Body of pancreas (tissue), 4 donors: ENCODE measurements at regions not wholly inside any gene's neighbourhood (a gene's known extent, or its start where the extent isn't known, plus 50 kb on each side); places are given as distances from the start of the nearest gene placed in this dataset.
"Not testable (repeated sequence)": the region's sequence is repeated elsewhere in the genome, so short reads cannot be mapped to it uniquely, and the experiment has no call there.

Experiments
- ATAC-seq: fragments of 150-250 bp; one replicate; pipeline ENCODE4 v1.9.1; 2016
- DNase-seq, 4 donors: peaks; one replicate each; pipeline ENCODE4 v3.0.0-alpha.2; 2019
- H3K27ac ChIP-seq, 4 donors: fragments of 200-600 bp; sonication (generic); 1 replicate in 3 of 4; 2 replicates in 1 of 4; pipeline versions ENCODE4 v1.5.1 to v1.6.1; 2016 to 2019; ENCODE audit warnings: mild to moderate bottlenecking in 1 of 4, mixed read lengths in 1 of 4, moderate library complexity in 1 of 4
- H3K27me3 ChIP-seq, 2 donors: fragments of 200-600 bp; sonication (generic); one replicate each; pipeline ENCODE4 v1.6.0; 2016; ENCODE audit warnings: mild to moderate bottlenecking in 1 of 2
- H3K36me3 ChIP-seq, 2 donors: fragments of 200-600 bp; sonication (generic); replicated peaks in 1 of 2; 2 replicates each; pipeline ENCODE4 v1.5.1; 2016; ENCODE audit warnings: low read depth in 2 of 2; ENCODE audit not compliant: insufficient read depth in 1 of 2
- H3K4me1 ChIP-seq: fragments of 200-600 bp; sonication (generic); one replicate; pipeline ENCODE4 v1.6.0; 2016
- H3K4me3 ChIP-seq, 2 donors: fragments of 200-600 bp; sonication (generic); 1 replicate in 1 of 2; 2 replicates in 1 of 2; pipeline ENCODE4 v1.5.1; 2016 to 2019
- H3K9me3 ChIP-seq, 3 donors: fragments of 200-600 bp; sonication (generic); 1 replicate in 2 of 3; 2 replicates in 1 of 3; pipeline ENCODE4 v1.5.1; 2016
- CTCF ChIP-seq, 7 experiments: fragments of 450-650 bp in 4 of 7; fragments of 200-600 bp in 3 of 7; sonication (generic) in 3 of 7; IDR thresholded peaks; one replicate each; pipeline ENCODE4 v1.5.1; 2016 to 2019; ENCODE audit warnings: antibody characterized with exemption in 7 of 7
- POLR2A ChIP-seq, 3 donors: fragments of 450-650 bp; IDR thresholded peaks; one replicate each; pipeline ENCODE4 v1.6.1; 2016; ENCODE audit warnings: antibody characterized with exemption in 3 of 3, mild to moderate bottlenecking in 2 of 3
- WGBS, 2 donors: methylation state at CpG; one replicate each; pipeline ENCODE4 v1.1.5; 2017; 5-methylcytosine and 5-hydroxymethylcytosine counted together
- intact Hi-C: fragments of 100-400 bp; cut with DNase I; formaldehyde crosslinking; loops from one replicate; pipeline ENCODE4 v1.15.1; 2023

GRCh38 chr16:26500326-26500725, 566.4 kb upstream of the C16orf82 start:
- intact Hi-C loops = no loop called here
- ATAC-seq = no peak
- no peaks in the 10 kb centered on the region for H3K27me3 ChIP-seq
- no peak for TF ChIP-seq POLR2A (IDR thresholded peaks at IDR 0.05)
- no peak for TF ChIP-seq CTCF (IDR thresholded peaks at IDR 0.05)
- no peak overlapping the region for H3K27ac ChIP-seq
- H3K36me3 ChIP-seq = no peaks in the 10 kb centered on the region
- H3K9me3 ChIP-seq = no peaks in the 10 kb centered on the region
- H3K4me3 ChIP-seq = no peak overlapping the region
- no peaks in the 10 kb centered on the region for H3K4me1 ChIP-seq
- 76 to 86% methylated on average over 6 of the region's 6 CpGs for WGBS, 2 donors
- DNase-seq = no peak

GRCh38 chr16:26505496-26505895, 561.2 kb upstream of the C16orf82 start:
- H3K4me1 ChIP-seq = no peaks in the 10 kb centered on the region
- no peak overlapping the region for H3K27ac ChIP-seq
- H3K4me3 ChIP-seq = no peak overlapping the region
- no peak for ATAC-seq
- no peaks in the 10 kb centered on the region for H3K9me3 ChIP-seq
- H3K36me3 ChIP-seq = no peaks in the 10 kb centered on the region
- TF ChIP-seq CTCF (IDR thresholded peaks at IDR 0.05) (no peak), POLR2A (IDR thresholded peaks at IDR 0.05) (no peak)
- no peak for DNase-seq
- H3K27me3 ChIP-seq = no peaks in the 10 kb centered on the region
- intact Hi-C loops = no loop called here

GRCh38 chr16:26508946-26509345, 557.8 kb upstream of the C16orf82 start:
- H3K27ac ChIP-seq, ATAC-seq, H3K4me1 ChIP-seq, H3K27me3 ChIP-seq, H3K36me3 ChIP-seq, H3K4me3 ChIP-seq, H3K9me3 ChIP-seq, DNase-seq, intact Hi-C loops: not testable (repeated sequence)
- 67 to 69% methylated on average over 4 of the region's 4 CpGs for WGBS, 2 donors

- H3K9me3 ChIP-seq = no peaks in the 10 kb centered on the region
- H3K36me3 ChIP-seq = no peaks in the 10 kb centered on the region
- TF ChIP-seq POLR2A (IDR thresholded peaks at IDR 0.05) = no peak
- H3K4me3 ChIP-seq = no peak overlapping the region
- no peaks in the 10 kb centered on the region for H3K27me3 ChIP-seq
- no peak for DNase-seq
- no peak for ATAC-seq
- intact Hi-C loops = no loop called here
- H3K27ac ChIP-seq = no peak overlapping the region
- no peaks in the 10 kb centered on the region for H3K4me1 ChIP-seq
- WGBS, 2 donors = 23 to 39% methylated on average over 1 of the region's 1 CpG
These were observed 555.8 kb upstream of the C16orf82 start for GRCh38 chr16:26510924-26511323.

- Histone ChIP-seq H3K27me3 (no peaks in the 10 kb centered on the region), H3K36me3 (no peaks in the 10 kb centered on the region), H3K9me3 (no peaks in the 10 kb centered on the region), H3K4me3 (no peak overlapping the region), H3K27ac (no peak overlapping the region), H3K4me1 (no peaks in the 10 kb centered on the region)
- TF ChIP-seq CTCF (IDR thresholded peaks at IDR 0.05) (no peak), POLR2A (IDR thresholded peaks at IDR 0.05) (no peak)
- WGBS, 2 donors = 52 to 60% methylated on average over 6 of the region's 6 CpGs
- no peak for ATAC-seq
- DNase-seq = no peak
- intact Hi-C loops = no loop called here
These were observed 555.3 kb upstream of the C16orf82 start for GRCh38 chr16:26511463-26511862.

- 44 to 69% methylated on average over 4 of the region's 4 CpGs for WGBS, 2 donors
- TF ChIP-seq CTCF (IDR thresholded peaks at IDR 0.05) = no peak
- Histone ChIP-seq H3K4me3 (no peak overlapping the region), H3K27me3 (no peaks in the 10 kb centered on the region), H3K4me1 (no peaks in the 10 kb centered on the region), H3K27ac (no peak overlapping the region), H3K36me3 (no peaks in the 10 kb centered on the region), H3K9me3 (no peaks in the 10 kb centered on the region)
- intact Hi-C loops = no loop called here
- ATAC-seq (no peak), DNase-seq (no peak)
These were observed 545.1 kb upstream of the C16orf82 start for GRCh38 chr16:26521626-26522025.
